H1 (cell line): ENCODE measurements at regions not wholly inside any gene's neighbourhood (a gene's known extent, or its start where the extent isn't known, plus 50 kb on each side); places are given as distances from the start of the nearest gene placed in this dataset.

Source experiments
- CTCF ChIA-PET: fragments of 300-600 bp; sonication (Branson Sonifier 250); formaldehyde crosslinking; loops from one replicate; lab custom pipeline; 2021; ENCODE audit not compliant: partially characterized antibody; lab: Charles Lee
- POLR2A ChIA-PET: fragments of 300-600 bp; sonication (Branson Sonifier 250); formaldehyde crosslinking; loops from one replicate; lab custom pipeline; 2021; ENCODE audit warnings: inconsistent platforms; ENCODE audit not compliant: partially characterized antibody; lab: Charles Lee
- DNase-seq, 2 experiments: peaks; one replicate each; pipeline versions ENCODE4 v3.0.0 to v3.0.0-alpha.2; 2010 to 2022; ENCODE audit warnings: low spot score in 2 of 2, low read depth in 1 of 2, mixed read lengths in 1 of 2
- FAIRE-seq: peaks from 2 replicates; lab custom pipeline; 2011; peaks lifted over from hg19 to GRCh38; lab: Jason Lieb, UNC
- H2AFZ ChIP-seq: 2 replicates; pipeline ENCODE4 v1.8.1; 2012; ENCODE audit warnings: low read length, inconsistent platforms
- H2AK5ac ChIP-seq: 2 replicates; pipeline ENCODE4 v1.6.1; 2013; ENCODE audit warnings: low read depth, low read length
- H2BK120ac ChIP-seq: replicated peaks from 2 replicates; pipeline ENCODE3; 2013; ENCODE audit warnings: low read depth, low read length, inconsistent platforms
- H2BK12ac ChIP-seq: 2 replicates; pipeline ENCODE4 v1.6.1; 2013; ENCODE audit warnings: low read depth, low read length
- H2BK15ac ChIP-seq: 2 replicates; pipeline ENCODE4 v1.6.1; 2013; ENCODE audit warnings: low read length
- H2BK20ac ChIP-seq: 2 replicates; pipeline ENCODE4 v1.6.1; 2013; ENCODE audit warnings: low read length
- H2BK5ac ChIP-seq: 2 replicates; pipeline ENCODE4 v1.6.1; 2013; ENCODE audit warnings: low read depth, low read length
- H3K14ac ChIP-seq: 2 replicates; pipeline ENCODE4 v1.6.1; 2013; ENCODE audit warnings: inconsistent platforms; ENCODE audit not compliant: insufficient read length
- H3K18ac ChIP-seq: 2 replicates; pipeline ENCODE4 v1.6.1; 2013; ENCODE audit warnings: low read length; ENCODE audit errors: extremely low read depth
- H3K23ac ChIP-seq: 2 replicates; pipeline ENCODE4 v1.6.1; 2013; ENCODE audit warnings: inconsistent platforms; ENCODE audit not compliant: insufficient read length
- H3K23me2 ChIP-seq: 2 replicates; pipeline ENCODE4 v1.6.1; 2013; ENCODE audit warnings: low read depth, low read length
- H3K27ac ChIP-seq: 2 replicates; pipeline ENCODE4 v1.6.1; 2011; ENCODE audit warnings: low read depth, low read length, inconsistent platforms
- H3K27me3 ChIP-seq, 4 experiments: replicated peaks in 1 of 4; 1 replicate in 1 of 4; 2 replicates in 3 of 4; pipeline versions ENCODE4 v1.6.1 to v1.8.1; 2011 to 2013; ENCODE audit warnings: low read length in 3 of 4, mild to moderate bottlenecking in 3 of 4, inconsistent platforms in 2 of 4, mixed read lengths in 2 of 4, moderate library complexity in 1 of 4; ENCODE audit not compliant: control insufficient read depth in 3 of 4, insufficient read depth in 3 of 4; ENCODE audit errors: extremely low read depth in 1 of 4
- H3K36me3 ChIP-seq, 4 experiments: 2 replicates each; pipeline versions ENCODE4 v1.6.1 to v1.8.1; 2011 to 2013; ENCODE audit warnings: mild to moderate bottlenecking in 4 of 4, low read length in 3 of 4, moderate library complexity in 2 of 4, control low read depth in 1 of 4, inconsistent platforms in 1 of 4; ENCODE audit not compliant: insufficient read depth in 4 of 4, control insufficient read depth in 2 of 4
- H3K4ac ChIP-seq: replicated peaks from 2 replicates; pipeline ENCODE3; 2013; ENCODE audit warnings: low read length, low read depth, mixed read lengths, inconsistent platforms; ENCODE audit not compliant: insufficient read length
- H3K4me1 ChIP-seq, 4 experiments: replicated peaks in 1 of 4; 1 replicate in 1 of 4; 2 replicates in 3 of 4; pipeline versions ENCODE4 v1.6.1 to v1.8.1; 2011 to 2013; ENCODE audit warnings: low read length in 3 of 4, inconsistent platforms in 2 of 4, mixed read lengths in 1 of 4; ENCODE audit not compliant: insufficient read depth in 4 of 4, control insufficient read depth in 3 of 4
- H3K4me2 ChIP-seq, 2 experiments: 2 replicates each; pipeline versions ENCODE4 v1.6.1 to v1.8.1; 2011 to 2013; ENCODE audit warnings: low read depth in 2 of 2, low read length in 2 of 2, control low read depth in 1 of 2, inconsistent platforms in 1 of 2, mild to moderate bottlenecking in 1 of 2; ENCODE audit not compliant: insufficient read depth in 1 of 2
- H3K4me3 ChIP-seq, 4 experiments: fragments of 200-600, 300-600 bp in 1 of 4; sonication (generic), shearing (Covaris generic), sonication (Bioruptor Twin) in 1 of 4; 2 replicates each; pipeline versions ENCODE4 v1.5.1 to v1.8.1; 2011 to 2016; ENCODE audit warnings: low read length in 4 of 4, low read depth in 3 of 4, control low read depth in 2 of 4, inconsistent platforms in 2 of 4, mild to moderate bottlenecking in 2 of 4, mixed read lengths in 1 of 4, moderate library complexity in 1 of 4; ENCODE audit not compliant: insufficient read depth in 2 of 4; ENCODE audit errors: extremely low read depth in 1 of 4
- H3K56ac ChIP-seq: replicated peaks from 2 replicates; pipeline ENCODE3; 2013; ENCODE audit warnings: low read depth, mild to moderate bottlenecking, mixed read lengths, low read length, inconsistent platforms; ENCODE audit not compliant: insufficient read length
- H3K79me1 ChIP-seq: 2 replicates; pipeline ENCODE4 v1.6.1; 2013; ENCODE audit warnings: low read depth, low read length, control low read depth
- H3K79me2 ChIP-seq, 2 experiments: 2 replicates each; pipeline versions ENCODE4 v1.6.1 to v1.8.1; 2012 to 2013; ENCODE audit warnings: low read length in 2 of 2, mild to moderate bottlenecking in 2 of 2, inconsistent platforms in 1 of 2; ENCODE audit not compliant: insufficient read depth in 2 of 2, control insufficient read depth in 1 of 2
- H3K9ac ChIP-seq, 4 experiments: replicated peaks in 1 of 4; 1 replicate in 1 of 4; 2 replicates in 3 of 4; pipeline versions ENCODE4 v1.6.1 to v1.8.1; 2011 to 2013; ENCODE audit warnings: low read depth in 3 of 4, low read length in 3 of 4, control low read depth in 2 of 4, mild to moderate bottlenecking in 2 of 4, moderate library complexity in 2 of 4, inconsistent platforms in 1 of 4; ENCODE audit errors: extremely low read depth in 1 of 4
- H3K9me3 ChIP-seq, 2 experiments: 2 replicates each; pipeline versions ENCODE4 v1.6.1 to v1.8.1; 2012 to 2013; ENCODE audit warnings: mild to moderate bottlenecking in 2 of 2, moderate library complexity in 2 of 2, control low read depth in 1 of 2, inconsistent platforms in 1 of 2, low read depth in 1 of 2, low read length in 1 of 2, mixed read lengths in 1 of 2; ENCODE audit not compliant: insufficient read depth in 2 of 2
- H4K20me1 ChIP-seq, 2 experiments: replicated peaks in 1 of 2; 2 replicates each; pipeline versions ENCODE3 to v1.8.1; 2011 to 2013; ENCODE audit warnings: inconsistent platforms in 2 of 2, low read length in 2 of 2, mild to moderate bottlenecking in 1 of 2; ENCODE audit not compliant: insufficient read depth in 2 of 2, control insufficient read depth in 1 of 2
- H4K5ac ChIP-seq: 2 replicates; pipeline ENCODE4 v1.6.1; 2013; ENCODE audit warnings: low read length, low read depth, mixed read lengths, inconsistent platforms; ENCODE audit not compliant: insufficient read length
- H4K8ac ChIP-seq: 2 replicates; pipeline ENCODE4 v1.8.0; 2013; ENCODE audit warnings: mild to moderate bottlenecking, moderate library complexity, low read length, inconsistent platforms; ENCODE audit not compliant: insufficient read depth; ENCODE audit errors: extremely low read depth
- H4K91ac ChIP-seq: replicated peaks from 2 replicates; pipeline ENCODE3; 2013; ENCODE audit warnings: low read length, mixed read lengths, inconsistent platforms; ENCODE audit not compliant: insufficient read length
- ASH2L ChIP-seq: fragments of 200-600, 300-600 bp; sonication (generic); IDR thresholded peaks from one replicate; pipeline ENCODE4 v1.7.1; 2017; ENCODE audit warnings: low read length
- ATF2 ChIP-seq: IDR thresholded peaks from 2 replicates; pipeline ENCODE4 v1.6.1; 2012; ENCODE audit warnings: low read length, inconsistent platforms
- CTCF ChIP-seq, 3 experiments: IDR thresholded peaks; 1 replicate in 2 of 3; 2 replicates in 1 of 3; pipeline versions ENCODE4 v1.5.1 to v1.6.1; 2011; ENCODE audit warnings: low read length in 3 of 3, mild to moderate bottlenecking in 3 of 3, inconsistent platforms in 2 of 3, low read depth in 1 of 3, moderate library complexity in 1 of 3; ENCODE audit not compliant: insufficient read depth in 1 of 3; ENCODE audit errors: control extremely low read depth in 1 of 3
- JUND ChIP-seq: IDR thresholded peaks from 2 replicates; pipeline ENCODE4 v1.6.1; 2011; ENCODE audit warnings: mild to moderate bottlenecking, improper control_type of control experiment, low read length
- RBBP5 ChIP-seq: IDR thresholded peaks from 2 replicates; pipeline ENCODE4 v1.7.1; 2012; ENCODE audit warnings: low read depth, mild to moderate bottlenecking, inconsistent platforms, low read length, moderate library complexity, borderline replicate concordance
- WGBS, 2 experiments: shearing (Covaris generic) in 1 of 2; methylation state at CpG; one replicate each; pipeline versions ENCODE4 v1.1.6 to v1.1.7; 2013 to 2015; ENCODE audit warnings: low lambda C conversion rate in 2 of 2, mixed read lengths in 2 of 2, inconsistent platforms in 1 of 2, low coverage in 1 of 2, missing lambda C conversion rate in 1 of 2; ENCODE audit not compliant: insufficient replicate concordance in 2 of 2, insufficient coverage in 1 of 2, insufficient read length in 1 of 2; ENCODE audit errors: extremely low coverage in 1 of 2, missing lambda C conversion rate in 1 of 2; 5-methylcytosine and 5-hydroxymethylcytosine counted together

GRCh38 chr12:42643881-42644579, 54.5 kb upstream of the PRICKLE1 start:
- Histone ChIP-seq H3K4me1 (no peaks in the 10 kb centered on the region), H3K4ac (no peak overlapping the region), H4K8ac (no peak overlapping the region), H3K14ac (no peak overlapping the region), H3K36me3 (no peaks in the 10 kb centered on the region), H3K4me2 (no peak overlapping the region), H4K5ac (no peak overlapping the region), H3K79me1 (no peaks in the 10 kb centered on the region), H2BK5ac (no peak overlapping the region), H2BK120ac (no peak overlapping the region), H3K9me3 (no peaks in the 10 kb centered on the region), H3K23ac (no peak overlapping the region), H3K23me2 (no peaks in the 10 kb centered on the region), H4K91ac (no peak overlapping the region), H3K27me3 (no peaks in the 10 kb centered on the region), H2BK20ac (no peak overlapping the region), H2BK15ac (no peak overlapping the region), H3K79me2 (no peaks in the 10 kb centered on the region), H3K27ac (no peak overlapping the region), H3K9ac (no peak overlapping the region)
- POLR2A ChIA-PET: no interaction called here
- DNase-seq: no peak
- CTCF ChIA-PET: interaction anchor here (1.6 kb wide), 1 partner anchor 19 kb away, joined by 3 read pairs; no protein-coding TSS in a partner anchor
- no peak for TF ChIP-seq ASH2L
- no peak for TF ChIP-seq RBBP5
- no peak for TF ChIP-seq JUND
- no peak for TF ChIP-seq CTCF (IDR thresholded peaks at IDR 0.05; ENCODE audit: control extremely low read depth in 1 of 3, insufficient read depth in 1 of 3, low read depth in 1 of 3, low read length in 3 of 3)
- no peak for TF ChIP-seq ATF2
- TF ChIP-seq, all 59 proteins: peak for 0
- Histone ChIP-seq H4K20me1 (no peaks in the 10 kb centered on the region), H2AK5ac (no peak overlapping the region), H3K18ac (no peak overlapping the region), H3K4me3 (no peak overlapping the region), H2AFZ (no peak overlapping the region), H3K56ac (no peak overlapping the region), H2BK12ac (no peak overlapping the region)
- WGBS, 2 experiments: 93% methylated on average over 6 of the region's 6 CpGs; no CpG with 5 or more reads in 1 of the 2 experiments
- no peak for FAIRE-seq
